ENCODE measurements at regions not wholly inside any gene's neighbourhood (a gene's known extent, or its start where the extent isn't known, plus 50 kb on each side); places are given as distances from the start of the nearest gene placed in this dataset.

DNA sequence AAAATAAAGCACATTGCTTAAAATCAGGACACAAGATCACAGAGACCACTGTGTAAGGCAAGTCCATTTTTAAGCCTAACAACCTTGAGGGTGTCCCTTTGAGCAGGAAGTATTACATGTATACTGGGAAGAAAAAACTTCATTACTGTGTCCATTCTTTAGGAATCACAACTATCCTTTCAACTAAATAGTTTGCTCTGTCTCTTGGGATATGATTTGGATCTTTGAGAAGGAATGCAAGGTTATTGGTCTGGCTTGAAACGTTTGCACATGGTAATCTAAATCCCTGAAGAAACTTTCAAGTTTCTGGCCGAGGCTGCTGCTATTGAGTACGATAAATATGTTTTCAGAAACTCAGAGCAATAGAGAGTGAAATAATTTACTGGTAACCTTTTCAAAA lies 923.0 kb upstream of the SEMA6A start:
- DNase-seq (ENCODE audit: low spot score): no peak

DNA sequence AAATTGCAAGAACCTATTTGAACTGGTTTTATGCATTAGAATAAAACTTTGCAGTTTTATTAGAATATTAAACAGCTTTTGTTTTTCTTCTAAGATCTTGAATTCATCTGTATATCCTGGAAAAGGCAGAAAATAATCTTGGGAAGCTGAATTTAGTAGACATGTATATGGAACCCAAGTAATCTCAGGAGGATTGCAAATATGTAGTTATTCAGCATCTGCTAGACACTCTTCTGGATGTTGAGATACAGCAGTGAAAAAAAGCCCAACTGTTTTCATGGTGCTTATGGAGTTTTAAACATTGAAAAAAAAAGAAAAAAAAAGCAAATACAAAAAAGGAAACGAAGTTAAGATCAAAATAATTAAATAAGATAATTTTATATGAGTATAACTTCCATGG lies 922.2 kb upstream of the SEMA6A start:
- no peak for DNase-seq (ENCODE audit: low spot score)

DNA sequence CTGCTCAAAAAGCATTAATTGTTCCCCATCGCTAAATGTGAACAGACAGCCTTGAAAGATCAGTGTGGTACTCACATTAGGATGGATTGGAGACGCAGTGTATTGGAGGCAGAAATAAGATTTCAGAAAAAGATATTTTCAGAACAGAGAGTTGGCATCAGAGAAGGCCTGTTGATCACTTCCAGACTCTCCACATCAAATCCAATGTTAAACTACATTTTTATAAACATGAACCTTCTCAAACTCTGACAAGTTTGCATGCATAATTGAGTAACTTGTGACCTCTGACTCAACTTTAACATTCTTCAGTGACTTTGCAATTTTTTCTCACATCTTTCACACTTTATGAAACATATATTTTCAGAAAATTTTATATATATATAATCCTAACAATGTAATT lies 919.6 kb upstream of the SEMA6A start:
- DNase-seq (ENCODE audit: low spot score): no peak

DNA sequence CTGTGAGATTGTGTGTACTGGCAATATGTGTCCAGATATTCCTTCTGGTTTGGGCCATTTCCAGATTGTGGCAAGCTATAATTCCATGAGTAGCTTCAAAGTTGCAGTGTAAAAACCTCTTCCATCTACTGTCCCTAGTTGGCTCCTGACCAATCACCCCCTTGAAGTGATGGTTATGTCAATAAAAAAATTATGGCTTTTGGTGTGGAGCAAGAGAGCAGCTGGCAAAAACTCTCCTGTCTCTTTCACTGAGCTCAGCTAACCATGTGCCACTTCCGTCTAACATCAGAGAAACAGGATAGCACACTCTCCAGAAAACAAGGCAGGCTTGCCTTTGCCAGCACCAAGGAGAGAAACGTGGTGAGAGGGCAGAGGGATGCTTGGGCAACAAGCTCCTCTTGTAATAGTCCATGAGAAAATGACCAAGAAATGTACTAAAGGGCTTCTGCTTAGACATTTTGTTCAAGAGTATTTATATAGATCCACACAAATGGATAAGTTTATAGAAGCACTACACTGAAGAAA lies 914.4 kb upstream of the SEMA6A start:
- no peak for DNase-seq (ENCODE audit: low spot score)

- no peak for DNase-seq (ENCODE audit: low spot score)
Measured at GRCh38 chr5:117487556-117487955, 912.9 kb upstream of the SEMA6A start.

GRCh38 chr5:117486879-117487391 lies 912.3 kb upstream of the SEMA6A start:
- DNase-seq (ENCODE audit: low spot score): peak; percentile 17

DNA sequence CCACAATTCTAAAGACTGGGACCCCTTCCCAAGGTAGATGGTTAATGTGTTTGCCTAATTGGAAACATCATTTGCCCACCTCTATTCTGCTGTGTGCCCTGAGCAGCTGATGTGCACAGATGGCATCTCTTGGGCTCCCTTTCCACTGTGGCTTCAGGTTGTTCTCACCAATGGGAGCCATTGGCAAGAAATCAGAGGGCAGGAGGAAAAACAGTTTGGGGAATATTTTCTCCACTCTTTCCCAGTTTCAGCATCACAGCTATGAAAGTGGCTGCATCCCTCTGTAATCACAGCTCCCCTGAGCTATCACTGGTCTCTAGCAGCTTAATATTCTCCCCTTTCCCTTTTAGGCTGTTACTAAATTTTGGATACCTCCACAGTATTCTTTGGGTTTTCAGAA lies 911.6 kb upstream of the SEMA6A start:
- DNase-seq (ENCODE audit: low spot score): no peak

- DNase-seq (ENCODE audit: low spot score): no peak
Measured at GRCh38 chr5:117475919-117476318, 901.3 kb upstream of the SEMA6A start.

- no peak for DNase-seq (ENCODE audit: low spot score)
Measured at GRCh38 chr5:117473165-117473564, 898.5 kb upstream of the SEMA6A start.

- no peak for DNase-seq (ENCODE audit: low spot score)
Measured at GRCh38 chr5:117463881-117464570, 889.4 kb upstream of the SEMA6A start.

- no peak for DNase-seq (ENCODE audit: low spot score)
Measured at GRCh38 chr5:117461966-117462365, 887.3 kb upstream of the SEMA6A start.

GRCh38 chr5:117461403-117461802 lies 886.8 kb upstream of the SEMA6A start:
- no peak for DNase-seq (ENCODE audit: low spot score)

- DNase-seq (ENCODE audit: low spot score): no peak
Measured at GRCh38 chr5:117457656-117458055, 883.0 kb upstream of the SEMA6A start.

- no peak for DNase-seq (ENCODE audit: low spot score)
Measured at GRCh38 chr5:117456866-117457470, 882.3 kb upstream of the SEMA6A start.

DNA sequence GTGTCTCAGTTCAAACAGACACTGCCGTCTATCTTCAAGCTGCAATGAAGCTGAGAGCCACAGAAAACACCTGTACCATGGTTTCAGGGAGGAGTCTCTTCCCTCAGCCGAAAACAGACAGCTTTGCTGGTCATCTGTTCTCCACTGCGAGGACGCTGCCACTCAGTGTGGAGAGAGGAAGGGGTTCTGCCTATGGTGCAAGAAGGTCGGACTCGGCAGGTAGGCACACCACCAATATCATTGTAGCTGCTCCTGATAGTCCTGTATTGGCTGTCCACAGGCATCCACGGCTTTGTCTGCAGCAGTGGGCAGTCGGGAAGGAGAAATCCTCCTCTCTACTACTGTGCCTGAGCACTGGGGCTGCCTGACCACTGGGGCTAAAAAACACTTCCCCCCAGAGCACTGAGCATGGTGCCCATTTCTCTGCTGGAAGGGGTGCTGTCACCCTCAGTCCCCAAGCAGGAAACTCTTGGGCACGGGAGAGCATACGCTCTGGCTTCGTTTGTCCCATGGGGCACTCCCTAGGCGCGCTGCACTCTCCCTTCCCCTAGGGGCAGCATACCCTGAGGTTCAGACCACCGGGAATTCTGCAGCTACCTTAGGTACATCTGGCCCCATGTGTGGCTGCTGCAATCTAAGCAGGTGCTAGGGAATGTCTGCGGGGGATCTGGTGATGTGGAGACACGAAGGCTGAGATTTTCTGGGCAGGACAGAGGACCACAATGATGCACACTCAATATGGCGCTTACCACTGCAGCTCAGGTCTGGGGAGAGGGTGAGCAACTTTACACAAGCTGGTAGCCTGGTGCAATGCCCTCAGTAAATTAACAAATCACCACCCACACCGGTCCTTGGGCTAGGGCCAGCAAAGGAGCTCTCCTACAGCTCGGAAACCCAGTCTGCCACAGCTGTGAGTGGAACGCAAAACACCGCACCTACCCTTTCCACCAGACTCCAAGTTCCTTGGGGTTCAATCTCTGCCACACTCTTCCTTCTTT lies 880.9 kb upstream of the SEMA6A start:
- peak; percentile 55 for DNase-seq (ENCODE audit: low spot score)

- DNase-seq (ENCODE audit: low spot score): peak; percentile 64
Measured at GRCh38 chr5:117454716-117455212, 880.1 kb upstream of the SEMA6A start.

DNA sequence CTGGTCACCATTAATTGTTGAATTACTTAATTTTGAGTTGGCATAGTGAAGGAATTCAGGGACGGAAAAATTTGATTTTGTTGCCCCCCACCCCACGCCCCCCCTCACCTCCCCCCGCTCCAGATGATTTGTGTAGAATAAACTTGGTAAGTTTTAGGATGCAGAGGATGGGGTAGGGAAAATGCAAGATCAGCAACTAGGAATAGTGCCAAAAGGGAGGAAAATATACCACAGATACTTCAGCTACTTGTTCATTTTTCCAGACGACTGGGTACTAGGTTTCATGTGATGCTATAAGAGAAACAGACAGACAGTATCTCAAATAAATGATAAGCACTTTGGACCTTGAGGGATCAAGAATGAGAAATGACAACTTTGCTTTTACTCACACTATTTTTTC lies 862.2 kb upstream of the SEMA6A start:
- no peak for DNase-seq (ENCODE audit: low spot score)

- no peak for DNase-seq (ENCODE audit: low spot score)
Measured at GRCh38 chr5:117435203-117435602, 860.6 kb upstream of the SEMA6A start.

GRCh38 chr5:117434254-117434653 lies 859.6 kb upstream of the SEMA6A start:
- no peak for DNase-seq (ENCODE audit: low spot score)

DNA sequence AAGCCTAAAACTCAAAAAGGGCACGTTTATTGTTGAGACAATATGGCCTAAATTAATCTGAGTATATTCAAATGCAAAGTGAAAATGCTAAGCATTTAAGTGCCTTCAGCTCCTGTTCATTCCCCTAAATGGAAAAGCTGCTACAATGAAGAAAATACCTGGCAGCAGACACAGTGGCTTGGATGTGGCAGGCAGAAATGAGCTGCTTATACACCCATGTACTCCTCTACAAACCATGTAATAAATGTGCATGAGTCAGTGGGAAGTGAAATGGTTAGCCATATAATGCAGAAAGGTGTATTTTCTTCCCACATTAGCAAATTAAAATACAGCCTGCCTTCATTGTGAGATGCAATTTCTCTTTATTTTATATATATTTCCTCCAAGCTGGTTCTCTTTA lies 859.2 kb upstream of the SEMA6A start:
- DNase-seq (ENCODE audit: low spot score): no peak

GRCh38 chr5:117431091-117431490 lies 856.5 kb upstream of the SEMA6A start:
- no peak for DNase-seq (ENCODE audit: low spot score)

- DNase-seq (ENCODE audit: low spot score): peak; percentile 38
Measured at GRCh38 chr5:117425163-117425562, 850.5 kb upstream of the SEMA6A start.
